NT2/D1 (cell line): ENCODE measurements at regions not wholly inside any gene's neighbourhood (a gene's known extent, or its start where the extent isn't known, plus 50 kb on each side); places are given as distances from the start of the nearest gene placed in this dataset.
"Not testable (repeated sequence)": the region's sequence is repeated elsewhere in the genome, so short reads cannot be mapped to it uniquely, and the experiment has no call there.

Experiments used
- SUZ12 ChIP-seq: IDR thresholded peaks from 2 replicates; pipeline ENCODE4 v1.6.1; 2011; ENCODE audit not compliant: insufficient read length, insufficient read depth; ENCODE audit errors: extremely low read depth
- ZNF274 ChIP-seq: IDR thresholded peaks from 2 replicates; pipeline ENCODE4 v1.6.1; 2011; ENCODE audit warnings: mild to moderate bottlenecking, low read depth, low read length

- TF ChIP-seq ZNF274, SUZ12: not testable (repeated sequence)
Observed at GRCh38 chr15:85283815-85284214, 96.6 kb upstream of the AKAP13 start.
